Nephron progenitor cell (in vitro differentiated cells): ENCODE measurements at regions not wholly inside any gene's neighbourhood (a gene's known extent, or its start where the extent isn't known, plus 50 kb on each side); places are given as distances from the start of the nearest gene placed in this dataset.
A peak's percentile ranks its signal among the peaks of the same experiment; 100 is the strongest.

Experiments used
- DNase-seq: peaks from one replicate; pipeline ENCODE4 v3.0.0; 2021
- H3K27ac Mint-ChIP-seq: 2 replicates; pipeline ENCODE4 v1.8.0; 2021; ENCODE audit warnings: mild to moderate bottlenecking, moderate library complexity, mixed read lengths
- H3K27me3 Mint-ChIP-seq: 2 replicates; pipeline ENCODE4 v1.8.0; 2021; ENCODE audit warnings: mild to moderate bottlenecking, low read depth, mixed read lengths; ENCODE audit not compliant: poor library complexity
- H3K36me3 Mint-ChIP-seq: 2 replicates; pipeline ENCODE4 v1.8.0; 2021; ENCODE audit warnings: low read depth, mixed read lengths
- H3K4me1 Mint-ChIP-seq: 2 replicates; pipeline ENCODE4 v1.8.0; 2021; ENCODE audit warnings: mixed read lengths
- H3K4me3 Mint-ChIP-seq: 2 replicates; pipeline ENCODE4 v1.8.0; 2021; ENCODE audit warnings: mild to moderate bottlenecking, moderate library complexity, mixed read lengths
- H3K9me3 Mint-ChIP-seq: 2 replicates; pipeline ENCODE4 v1.8.0; 2021; ENCODE audit warnings: mild to moderate bottlenecking, moderate library complexity, mixed read lengths
- CTCF ChIP-seq: fragments of 200-600 bp; sonication (generic); IDR thresholded peaks from 2 replicates; pipeline ENCODE4 v1.5.0; 2021; ENCODE audit warnings: antibody characterized with exemption

GRCh38 chr10:2908851-2909630 lies 158.3 kb upstream of the PFKP start:
- Mint-ChIP-seq H3K4me3 (no peak overlapping the region), H3K36me3 (no peaks in the 10 kb centered on the region), H3K27ac (no peak overlapping the region), H3K9me3 (no peaks in the 10 kb centered on the region), H3K4me1 (no peaks in the 10 kb centered on the region), H3K27me3 (peaks cover 14% of the 10 kb centered on the region)
- TF ChIP-seq CTCF = no peak
- no peak for DNase-seq

- DNase-seq = no peak
- peaks cover 24% of the 10 kb centered on the region for H3K27me3 Mint-ChIP-seq
- TF ChIP-seq CTCF = no peak
- H3K4me3 Mint-ChIP-seq = no peak overlapping the region
- no peaks in the 10 kb centered on the region for H3K36me3 Mint-ChIP-seq
- no peaks in the 10 kb centered on the region for H3K9me3 Mint-ChIP-seq
- H3K4me1 Mint-ChIP-seq = no peaks in the 10 kb centered on the region
- no peak overlapping the region for H3K27ac Mint-ChIP-seq
Measured at GRCh38 chr10:2906974-2907373, 160.4 kb upstream of the PFKP start.

GRCh38 chr10:2905851-2906250 lies 161.5 kb upstream of the PFKP start:
- Mint-ChIP-seq H3K27me3 (peaks cover 26% of the 10 kb centered on the region), H3K36me3 (no peaks in the 10 kb centered on the region), H3K4me3 (no peak overlapping the region), H3K9me3 (no peaks in the 10 kb centered on the region), H3K4me1 (no peaks in the 10 kb centered on the region), H3K27ac (no peak overlapping the region)
- TF ChIP-seq CTCF = no peak
- no peak for DNase-seq

GRCh38 chr10:2900530-2900929 lies 166.8 kb upstream of the PFKP start:
- no peaks in the 10 kb centered on the region for H3K9me3 Mint-ChIP-seq
- peak overlapping the region; percentile 29 for H3K27ac Mint-ChIP-seq
- DNase-seq = no peak
- TF ChIP-seq CTCF = no peak
- peaks cover 28% of the 10 kb centered on the region for H3K27me3 Mint-ChIP-seq
- H3K4me3 Mint-ChIP-seq = no peak overlapping the region
- no peaks in the 10 kb centered on the region for H3K36me3 Mint-ChIP-seq
- H3K4me1 Mint-ChIP-seq = peaks cover 7% of the 10 kb centered on the region

GRCh38 chr10:2899246-2899951 lies 167.9 kb upstream of the PFKP start:
- TF ChIP-seq CTCF = no peak
- H3K4me1 Mint-ChIP-seq = peaks cover 9% of the 10 kb centered on the region
- no peak for DNase-seq
- H3K36me3 Mint-ChIP-seq = no peaks in the 10 kb centered on the region
- no peak overlapping the region for H3K4me3 Mint-ChIP-seq
- H3K9me3 Mint-ChIP-seq = no peaks in the 10 kb centered on the region
- H3K27me3 Mint-ChIP-seq = peaks cover 24% of the 10 kb centered on the region
- H3K27ac Mint-ChIP-seq = peak overlapping the region; percentile 63

GRCh38 chr10:2898509-2898860 lies 168.9 kb upstream of the PFKP start:
- H3K36me3 Mint-ChIP-seq = no peaks in the 10 kb centered on the region
- no peak overlapping the region for H3K4me3 Mint-ChIP-seq
- no peak for TF ChIP-seq CTCF

More at GRCh38 chr10:2898509-2898860, 168.9 kb upstream of the PFKP start:
- H3K27me3 Mint-ChIP-seq = peaks cover 17% of the 10 kb centered on the region
- H3K4me1 Mint-ChIP-seq = peaks cover 9% of the 10 kb centered on the region
- no peak overlapping the region for H3K27ac Mint-ChIP-seq
- H3K9me3 Mint-ChIP-seq = no peaks in the 10 kb centered on the region
- no peak for DNase-seq
